Fibroblast of the conjunctiva (primary cell): ENCODE measurements at regions not wholly inside any gene's neighbourhood (a gene's known extent, or its start where the extent isn't known, plus 50 kb on each side); places are given as distances from the start of the nearest gene placed in this dataset.
"Not testable (repeated sequence)": the region's sequence is repeated elsewhere in the genome, so short reads cannot be mapped to it uniquely, and the experiment has no call there.

Experiments used
- DNase-seq: peaks from one replicate; pipeline ENCODE4 v3.0.0-alpha.2; 2010; ENCODE audit warnings: low read depth

- no peak for DNase-seq
Measured at GRCh38 chr3:25844891-25845290, 55.0 kb downstream of the OXSM start.

GRCh38 chr3:25846282-25846681, 56.4 kb downstream of the OXSM start:
- no peak for DNase-seq

GRCh38 chr3:25849091-25849490, 59.2 kb downstream of the OXSM start:
- no peak for DNase-seq

GRCh38 chr3:25849641-25850385, 59.9 kb downstream of the OXSM start:
- DNase-seq, result no peak

GRCh38 chr3:25851693-25852259, 61.9 kb downstream of the OXSM start:
- not testable (repeated sequence) for DNase-seq

- DNase-seq, result no peak
Measured at GRCh38 chr3:25854214-25854613, 64.3 kb downstream of the OXSM start.

- no peak for DNase-seq
Measured at GRCh38 chr3:25854635-25855034, 64.7 kb downstream of the OXSM start.

GRCh38 chr3:25855266-25855784, 65.4 kb downstream of the OXSM start:
- DNase-seq, result no peak

GRCh38 chr3:25856902-25857518, 67.1 kb downstream of the OXSM start:
- DNase-seq, result peak; percentile 31

- no peak for DNase-seq
Measured at GRCh38 chr3:25861566-25861965, 71.7 kb downstream of the OXSM start.

- no peak for DNase-seq
Measured at GRCh38 chr3:25863011-25863415, 73.1 kb downstream of the OXSM start.

GRCh38 chr3:25863416-25863959, 73.6 kb downstream of the OXSM start:
- DNase-seq, result no peak

- DNase-seq, result peak; percentile 30
Measured at GRCh38 chr3:25870452-25870851, 80.6 kb downstream of the OXSM start.

- no peak for DNase-seq
Measured at GRCh38 chr3:25872200-25872877, 82.4 kb downstream of the OXSM start.

- DNase-seq, result no peak
Measured at GRCh38 chr3:25883492-25883891, 93.6 kb downstream of the OXSM start.

- DNase-seq, result no peak
Measured at GRCh38 chr3:25884981-25885380, 95.1 kb downstream of the OXSM start.

GRCh38 chr3:25885544-25885943, 95.7 kb downstream of the OXSM start:
- DNase-seq, result no peak

- DNase-seq, result no peak
Measured at GRCh38 chr3:25887907-25888306, 98.0 kb downstream of the OXSM start.

- no peak for DNase-seq
Measured at GRCh38 chr3:25888892-25889524, 99.1 kb downstream of the OXSM start.

- DNase-seq, result no peak
Measured at GRCh38 chr3:25889525-25889917, 99.6 kb downstream of the OXSM start.

- DNase-seq, result no peak
Measured at GRCh38 chr3:25894101-25894500, 104.2 kb downstream of the OXSM start.

- no peak for DNase-seq
Measured at GRCh38 chr3:25895031-25895430, 105.1 kb downstream of the OXSM start.
